Effector CD8-positive, alpha-beta T cell (primary cell): ENCODE measurements at regions not wholly inside any gene's neighbourhood (a gene's known extent, or its start where the extent isn't known, plus 50 kb on each side); places are given as distances from the start of the nearest gene placed in this dataset.

Experiments
- DNase-seq: peaks from one replicate; lab custom pipeline; 2025; lab: John Stamatoyannopoulos, UW

DNA sequence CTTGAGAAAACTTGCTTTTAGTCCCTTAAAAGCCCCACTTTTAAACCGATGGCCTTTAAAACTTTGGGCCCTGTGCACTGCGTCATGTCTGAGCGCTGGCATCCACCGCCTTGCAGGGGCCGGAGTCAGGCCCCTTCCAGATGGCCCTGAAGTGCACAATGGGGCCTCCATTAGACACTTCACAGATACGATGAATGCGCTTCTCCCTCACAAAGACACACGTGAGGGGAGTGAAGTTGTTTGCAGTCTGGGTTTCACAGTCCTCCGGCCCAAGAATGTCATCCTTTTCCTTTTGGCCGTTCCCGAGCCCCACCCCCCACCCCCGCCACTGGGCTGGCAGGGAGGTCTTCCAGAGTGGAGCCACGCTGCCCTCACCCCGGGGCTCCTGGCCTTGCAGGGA is 415.1 kb upstream of the SALL3 start:
- DNase-seq, result no peak

DNA sequence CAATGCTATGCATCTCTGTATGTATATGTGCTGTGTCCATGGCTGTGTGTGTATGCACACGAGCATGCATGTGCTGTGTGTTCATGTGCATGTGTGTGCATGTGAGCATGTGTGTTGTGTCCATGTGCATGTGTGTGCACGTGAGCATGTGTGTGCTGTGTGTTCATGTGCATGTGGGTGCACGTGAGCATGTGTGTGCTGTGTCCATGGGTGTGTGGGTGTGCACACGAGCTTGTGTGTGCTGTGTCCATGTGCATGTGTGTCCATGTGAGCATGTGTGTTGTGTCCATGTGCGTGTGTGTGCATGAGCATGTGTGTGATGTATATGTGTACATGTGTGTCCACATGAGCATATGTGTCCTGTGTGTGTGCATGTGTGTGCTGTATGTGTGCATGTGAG is 414.4 kb upstream of the SALL3 start:
- no peak for DNase-seq

DNA sequence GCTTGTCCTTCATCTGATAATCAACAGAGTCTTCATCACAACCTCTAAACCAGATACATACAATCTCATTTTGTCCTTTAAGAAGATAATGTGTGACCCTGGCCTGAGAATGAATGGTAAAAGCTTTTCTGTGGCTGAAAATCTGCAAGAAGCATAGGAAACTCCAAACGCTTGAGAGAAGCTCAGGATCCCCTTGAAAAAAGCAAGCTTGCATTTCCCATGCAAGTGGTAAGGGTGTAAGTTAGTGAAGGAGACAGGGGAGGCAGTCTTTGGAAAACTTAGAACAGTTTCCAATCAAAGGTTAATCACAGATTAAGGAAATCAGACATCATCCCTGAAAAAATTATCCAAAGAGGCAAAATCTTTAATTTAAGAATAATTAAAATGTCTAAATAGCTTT is 413.6 kb upstream of the SALL3 start:
- DNase-seq, result no peak

GRCh38 chr18:78566720-78567119 is 412.9 kb upstream of the SALL3 start:
- no peak for DNase-seq

DNA sequence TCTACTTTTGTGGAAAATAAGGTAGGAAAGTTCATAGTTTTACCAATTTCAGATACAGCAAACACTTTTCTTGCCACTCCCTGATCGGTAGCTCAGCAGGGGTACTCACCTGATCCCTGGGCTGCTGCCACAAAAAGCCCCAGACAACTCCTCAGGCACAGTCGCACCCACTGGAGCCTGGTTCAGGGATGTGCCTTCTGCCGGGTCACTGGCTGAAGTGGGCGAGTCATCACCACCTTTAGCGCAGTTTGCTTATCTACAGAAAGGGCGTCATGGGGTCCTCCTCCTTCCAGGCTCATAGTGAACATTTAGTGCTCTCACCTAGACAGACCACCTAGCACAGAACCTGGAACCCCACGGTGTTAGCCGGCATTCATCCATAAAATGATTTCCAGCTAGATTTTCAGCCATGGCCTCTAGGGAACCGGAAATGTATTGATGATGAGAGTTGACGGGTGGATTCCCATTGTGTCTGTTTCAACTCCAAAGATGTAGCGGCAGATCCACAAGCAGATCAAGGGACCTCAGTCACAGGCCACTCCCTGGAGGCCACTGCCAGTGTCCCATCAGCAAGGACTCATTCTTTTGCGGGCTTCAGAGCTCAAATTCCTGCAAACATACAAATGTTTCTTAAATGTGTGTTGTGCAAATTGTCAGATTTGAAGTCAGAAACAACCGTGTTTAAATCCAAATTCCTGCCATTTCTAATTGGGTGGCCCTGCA is 408.4 kb upstream of the SALL3 start:
- DNase-seq, result no peak

GRCh38 chr18:78571831-78572347 is 407.7 kb upstream of the SALL3 start:
- DNase-seq, result no peak

- no peak for DNase-seq
Measured at GRCh38 chr18:78573773-78574172, 405.8 kb upstream of the SALL3 start.

GRCh38 chr18:78576967-78577366 is 402.7 kb upstream of the SALL3 start:
- no peak for DNase-seq

DNA sequence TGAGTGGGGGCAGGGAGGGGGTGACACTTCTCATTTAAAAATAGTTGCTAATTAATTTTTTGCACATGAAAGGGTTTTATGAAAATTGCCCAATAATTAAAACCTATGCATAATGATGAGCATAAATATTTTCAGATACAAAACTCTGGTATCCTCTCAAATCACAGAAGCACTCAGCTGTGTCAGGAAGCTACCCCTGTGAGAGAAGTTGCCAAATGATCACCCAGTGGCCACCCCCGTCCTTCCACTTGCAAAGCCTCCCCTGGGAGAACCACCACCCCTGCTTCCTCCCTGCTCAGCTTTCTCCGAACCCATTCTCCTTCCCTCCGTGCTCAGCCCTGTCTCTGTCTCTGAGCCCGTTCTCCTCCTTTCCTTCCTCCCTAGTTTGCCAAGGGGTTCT is 400.2 kb upstream of the SALL3 start:
- DNase-seq, result no peak

- no peak for DNase-seq
Measured at GRCh38 chr18:78579854-78580577, 399.6 kb upstream of the SALL3 start.

DNA sequence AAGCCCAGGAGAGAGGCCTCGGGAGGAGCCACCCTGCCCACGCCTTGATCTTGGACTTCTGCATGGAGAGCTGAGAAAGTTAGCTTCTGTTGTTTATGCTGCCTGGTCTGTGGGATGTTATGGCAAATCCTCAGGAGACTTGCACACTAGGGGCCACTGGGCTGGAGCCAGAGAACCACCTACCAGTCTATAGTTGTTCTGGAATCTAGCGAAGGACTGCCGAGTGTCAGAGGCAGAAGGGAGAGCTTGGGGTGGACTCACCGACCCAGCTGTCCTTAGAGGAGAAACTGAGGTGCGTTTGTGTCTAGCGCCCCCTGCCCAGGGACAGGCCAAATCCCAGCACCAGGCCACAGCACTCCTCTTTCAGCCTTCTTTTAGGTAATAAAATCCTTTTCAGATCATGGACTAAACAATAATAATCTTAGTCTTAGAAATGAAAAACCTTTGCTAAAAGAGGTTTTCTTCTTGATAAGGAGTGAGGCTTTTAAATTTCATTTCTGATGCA is 398.7 kb upstream of the SALL3 start:
- DNase-seq, result no peak

DNA sequence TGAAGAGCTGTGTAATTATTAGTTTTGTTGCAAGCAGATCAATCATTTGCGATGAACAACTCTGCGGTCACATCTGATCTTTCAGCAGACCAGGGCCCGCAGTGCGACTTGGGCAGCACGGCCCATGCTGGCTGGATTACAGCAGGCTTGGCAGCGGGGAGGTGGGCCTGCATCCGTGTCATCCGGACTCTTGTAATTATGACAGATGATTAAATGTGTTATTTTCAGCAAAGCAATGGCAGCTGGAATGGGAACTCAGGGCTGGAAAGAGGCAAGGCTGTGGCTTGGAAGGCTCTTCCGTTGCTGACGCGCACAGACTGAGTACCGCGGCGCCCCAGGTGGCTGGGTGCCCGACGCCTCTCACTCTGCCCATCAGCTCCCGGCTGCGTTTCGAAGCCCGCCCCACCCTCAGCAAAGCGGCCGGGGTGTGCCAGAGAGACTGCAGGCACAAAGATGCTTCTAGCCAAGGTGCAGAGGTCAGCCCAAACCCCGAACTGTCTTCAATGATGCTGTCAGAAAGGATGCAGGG is 397.4 kb upstream of the SALL3 start:
- no peak for DNase-seq

GRCh38 chr18:78582898-78583738 is 396.5 kb upstream of the SALL3 start:
- no peak for DNase-seq

- DNase-seq, result no peak
Measured at GRCh38 chr18:78583739-78584458, 395.7 kb upstream of the SALL3 start.

DNA sequence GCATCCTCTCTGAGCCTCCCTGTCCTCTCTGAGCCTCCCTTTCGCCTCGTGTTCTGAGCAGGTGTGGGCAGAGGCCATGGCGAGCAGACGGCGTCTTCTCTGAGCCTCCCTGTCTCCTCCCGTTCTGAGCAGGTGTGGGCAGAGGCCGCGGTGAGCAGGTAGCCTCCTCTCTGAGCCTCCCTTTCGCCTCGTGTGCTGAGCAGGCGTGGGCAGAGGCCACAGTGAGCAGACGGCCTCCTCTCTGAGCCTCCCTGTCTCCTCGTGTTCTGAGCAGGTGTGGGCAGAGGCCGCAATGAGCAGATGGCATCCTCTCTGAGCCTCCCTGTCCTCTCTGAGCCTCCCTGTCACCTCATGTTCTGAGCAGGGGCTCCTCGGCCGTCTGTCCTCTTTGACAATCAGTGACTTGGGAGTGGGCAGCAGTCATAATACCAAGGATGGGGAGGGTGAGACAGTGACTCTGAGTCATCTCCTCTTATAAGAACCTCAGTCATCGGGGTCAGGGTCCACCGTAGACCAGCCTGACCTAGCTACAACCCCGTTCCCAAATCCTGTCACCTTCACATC is 395.1 kb upstream of the SALL3 start:
- no peak for DNase-seq

- DNase-seq, result no peak
Measured at GRCh38 chr18:78586586-78586985, 393.0 kb upstream of the SALL3 start.

DNA sequence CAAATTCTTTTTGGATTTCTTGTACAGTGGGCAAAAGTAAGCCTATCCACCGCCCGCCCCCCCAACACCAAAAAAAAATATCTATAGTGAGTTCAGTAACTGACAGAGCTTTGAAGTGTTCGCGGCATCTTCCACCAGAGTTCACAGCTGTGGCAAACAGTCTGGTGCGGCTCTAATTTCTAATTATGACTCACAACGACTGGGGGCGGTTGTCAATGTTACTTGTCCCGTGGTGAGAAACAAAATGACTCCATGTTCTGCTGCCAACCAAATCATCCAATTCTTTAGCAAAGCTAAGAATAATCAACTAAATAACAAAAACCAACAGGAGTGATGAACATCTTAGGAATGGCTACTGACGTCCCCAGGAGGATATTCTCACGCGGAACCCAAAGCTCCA is 392.5 kb upstream of the SALL3 start:
- DNase-seq, result no peak

GRCh38 chr18:78587626-78588600 is 391.7 kb upstream of the SALL3 start:
- no peak for DNase-seq

GRCh38 chr18:78589916-78590437 is 389.6 kb upstream of the SALL3 start:
- DNase-seq, result no peak

GRCh38 chr18:78595453-78595852 is 384.2 kb upstream of the SALL3 start:
- no peak for DNase-seq
